DMS114 treated with DMSO at 0.1 percent for 48 hours (cell line): ENCODE measurements at regions not wholly inside any gene's neighbourhood (a gene's known extent, or its start where the extent isn't known, plus 50 kb on each side); places are given as distances from the start of the nearest gene placed in this dataset.
"Not testable (repeated sequence)": the region's sequence is repeated elsewhere in the genome, so short reads cannot be mapped to it uniquely, and the experiment has no call there.

Experiments used
- DNase-seq: peaks from one replicate; lab custom pipeline; 2025; ENCODE audit not compliant: unreplicated experiment; lab: John Stamatoyannopoulos, UW

DNA sequence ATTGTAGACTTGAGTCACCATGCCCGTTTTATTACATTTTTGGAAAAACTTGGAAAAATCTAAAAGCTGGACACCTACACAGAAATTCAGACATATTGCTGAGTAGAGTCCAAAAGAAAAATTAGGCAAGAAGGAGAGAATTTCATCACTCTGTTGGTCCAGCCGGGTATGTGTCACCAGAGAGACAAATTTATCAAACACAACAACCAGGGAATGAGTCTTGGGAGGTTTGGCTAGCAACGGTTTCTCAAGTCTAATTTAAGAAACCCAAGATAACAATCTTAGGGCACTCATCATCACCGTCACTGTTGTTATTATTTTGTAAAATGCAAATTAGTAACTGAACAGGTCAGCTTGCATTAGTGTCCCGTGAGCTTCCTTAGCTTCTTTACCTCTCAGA is 197.5 kb upstream of the C2CD4B start:
- no peak for DNase-seq

DNA sequence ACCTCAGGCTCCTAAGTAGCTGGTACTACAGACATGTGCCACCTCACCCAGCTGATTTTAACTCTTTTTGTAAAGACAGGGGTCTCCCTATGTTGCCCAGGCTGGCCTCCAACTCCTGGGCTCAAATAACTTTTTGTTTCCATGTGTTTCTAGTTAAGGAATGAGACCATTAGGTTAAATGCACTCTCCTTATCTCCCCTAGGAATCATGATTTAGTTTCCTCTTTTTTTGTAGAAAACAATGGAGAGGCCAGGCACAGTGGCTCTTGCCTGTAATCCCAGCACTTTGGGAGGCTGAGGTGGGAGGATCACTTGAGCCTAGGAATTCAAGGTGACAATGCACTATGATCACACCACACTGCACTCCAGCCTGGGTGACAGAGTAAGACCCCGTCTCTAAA is 198.8 kb upstream of the C2CD4B start:
- no peak for DNase-seq

DNA sequence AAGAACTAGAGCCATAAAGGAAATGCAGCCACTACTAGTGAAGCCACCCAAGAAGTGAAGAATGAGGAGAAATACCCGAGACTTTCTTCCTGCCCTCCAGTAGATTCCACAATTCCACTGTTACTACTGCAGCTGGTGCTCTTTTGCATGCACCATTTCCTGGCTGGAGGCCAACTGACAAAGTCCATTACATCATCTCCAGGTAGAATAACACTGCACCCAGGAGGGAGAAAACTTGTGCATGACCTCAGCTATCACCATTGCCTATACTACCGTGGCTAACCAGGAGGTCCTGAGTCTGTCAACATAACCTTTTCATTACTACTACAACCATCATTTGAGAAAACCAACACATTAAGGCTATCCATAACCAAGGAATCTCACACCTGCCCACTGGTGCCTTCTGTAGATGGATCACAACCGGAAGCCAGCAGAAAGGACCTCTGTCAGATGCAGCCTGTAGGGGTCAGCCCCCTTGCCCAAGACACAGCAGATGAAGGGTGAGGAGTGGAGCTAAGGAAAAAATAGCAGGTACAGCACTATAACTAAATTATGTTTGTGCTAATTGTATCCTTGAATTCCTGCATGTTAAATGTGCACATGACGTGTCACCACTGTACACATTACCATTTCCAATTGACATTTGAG is 200.8 kb upstream of the C2CD4B start:
- no peak for DNase-seq

DNA sequence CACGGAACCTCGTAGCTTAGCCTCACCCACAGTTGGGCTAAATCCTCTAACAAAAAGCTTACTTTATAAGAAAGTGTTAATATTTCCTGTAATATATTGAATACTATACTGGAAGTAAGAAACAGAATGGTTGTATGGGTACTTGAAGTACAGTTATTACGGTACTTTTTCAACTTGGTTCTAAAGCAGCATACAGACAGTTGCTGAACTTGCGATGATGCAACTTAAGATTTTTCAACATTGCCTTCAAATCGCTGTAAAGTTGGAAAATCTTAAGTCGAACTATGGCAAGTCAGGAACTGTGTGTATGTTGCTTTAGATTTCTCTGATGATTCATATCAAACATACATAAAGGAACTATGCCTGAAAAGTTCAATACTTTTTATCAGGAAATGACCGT is 204.4 kb upstream of the C2CD4B start:
- DNase-seq = no peak

DNA sequence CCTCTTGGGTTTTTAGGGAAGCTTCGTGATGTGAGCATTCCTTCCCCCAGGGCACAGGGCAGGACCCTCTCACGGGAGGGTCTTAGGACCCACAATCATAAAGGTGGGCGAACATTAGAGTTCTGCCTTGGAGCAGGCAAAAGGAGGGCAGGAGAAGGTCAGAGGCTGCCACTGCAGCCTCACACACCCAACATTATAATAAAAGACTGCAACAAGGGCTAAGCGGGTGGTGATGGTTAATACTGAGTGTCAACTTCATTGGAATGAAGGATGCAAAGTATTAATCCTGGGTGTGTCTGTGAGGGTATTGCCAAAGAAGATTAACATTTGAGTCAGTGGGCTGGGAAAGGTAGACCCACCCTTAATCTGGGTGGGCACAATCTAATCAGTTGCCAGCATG is 206.6 kb upstream of the C2CD4B start:
- DNase-seq = not testable (repeated sequence)

DNA sequence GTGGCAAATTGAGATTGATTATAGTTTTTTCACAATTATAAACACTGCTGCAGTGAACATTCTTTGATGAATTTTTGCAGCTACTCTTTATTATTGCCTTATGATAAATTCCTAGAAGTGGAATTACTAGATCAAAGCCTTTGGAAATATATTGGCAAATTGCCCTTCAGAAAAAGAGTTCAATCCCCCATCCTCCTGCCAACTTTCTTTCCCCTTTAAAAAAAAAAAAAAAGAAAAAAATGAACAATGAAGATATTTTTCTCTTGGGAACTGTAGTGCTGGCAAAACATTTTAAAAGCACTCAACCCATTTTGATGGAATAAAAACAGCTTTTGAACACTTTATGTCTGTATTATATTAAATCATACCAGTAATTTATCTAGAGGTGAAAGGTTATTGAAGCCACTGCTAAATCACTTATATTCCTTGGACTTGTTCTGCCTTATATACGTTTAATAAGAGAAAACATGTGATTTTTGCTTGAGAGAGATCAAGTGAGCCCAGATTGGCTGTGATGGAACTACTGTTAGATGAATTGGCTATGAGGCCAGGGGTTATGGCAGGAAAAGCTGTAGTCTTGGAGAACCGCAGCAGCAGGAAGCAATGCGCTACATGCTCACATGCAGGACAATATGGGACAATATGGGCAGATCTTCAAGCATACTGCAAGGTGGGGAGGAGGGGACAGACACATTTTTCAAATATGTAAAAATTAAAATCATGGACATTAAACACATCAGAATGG is 212.8 kb upstream of the C2CD4B start:
- DNase-seq = no peak

DNA sequence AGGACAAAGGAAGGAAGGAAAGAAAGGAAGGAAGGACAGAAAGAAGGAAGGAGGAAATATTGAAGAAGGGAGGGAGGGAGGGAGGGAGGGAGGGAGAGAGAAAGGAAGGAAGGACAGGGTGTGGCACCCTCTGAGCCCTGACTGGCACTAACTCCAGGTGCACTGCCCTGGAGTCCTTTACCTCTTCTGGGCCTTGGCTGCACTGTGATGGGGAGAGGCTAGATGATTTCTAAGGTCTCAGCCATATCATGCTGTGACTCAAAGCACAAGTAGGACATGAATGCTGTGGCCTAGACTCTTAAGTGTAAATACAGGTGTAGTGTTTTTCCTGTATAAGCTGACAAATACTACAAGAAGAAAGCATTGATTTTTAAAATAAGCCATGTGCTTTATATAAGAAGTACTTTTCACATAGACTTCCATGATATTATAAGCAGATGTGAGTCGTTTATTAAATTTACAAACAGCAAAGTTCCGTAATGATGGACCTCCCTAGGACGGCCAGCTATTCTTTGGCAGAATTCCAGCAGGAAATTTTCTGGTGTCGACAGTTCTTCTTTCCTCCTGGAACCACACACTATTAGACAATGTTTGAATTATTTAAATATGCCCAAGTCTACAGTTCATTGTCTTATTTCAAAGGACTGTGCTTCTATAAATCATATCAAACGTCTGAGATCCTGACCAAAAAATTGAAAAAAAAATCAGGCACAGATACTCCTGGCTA is 213.8 kb upstream of the C2CD4B start:
- no peak for DNase-seq

DNA sequence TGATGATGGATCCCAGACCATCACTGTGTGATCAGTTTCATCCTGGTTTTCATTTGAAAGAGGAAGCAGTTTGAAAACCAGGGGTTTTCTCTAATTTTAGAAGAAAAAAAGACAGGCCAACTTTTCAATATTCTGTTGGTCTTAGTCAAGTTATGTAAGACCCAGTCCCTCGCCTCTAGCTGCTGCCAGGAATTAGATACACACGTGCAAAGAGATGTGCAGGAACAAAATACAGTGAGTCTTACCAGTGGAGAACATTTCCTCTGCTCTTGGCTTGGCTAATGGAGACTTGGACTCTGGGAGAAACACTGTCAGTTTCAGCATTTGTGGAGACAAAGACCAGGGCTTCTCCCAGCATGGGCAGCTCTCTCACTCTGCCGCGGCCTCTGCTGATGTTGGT is 214.9 kb upstream of the C2CD4B start:
- no peak for DNase-seq

DNA sequence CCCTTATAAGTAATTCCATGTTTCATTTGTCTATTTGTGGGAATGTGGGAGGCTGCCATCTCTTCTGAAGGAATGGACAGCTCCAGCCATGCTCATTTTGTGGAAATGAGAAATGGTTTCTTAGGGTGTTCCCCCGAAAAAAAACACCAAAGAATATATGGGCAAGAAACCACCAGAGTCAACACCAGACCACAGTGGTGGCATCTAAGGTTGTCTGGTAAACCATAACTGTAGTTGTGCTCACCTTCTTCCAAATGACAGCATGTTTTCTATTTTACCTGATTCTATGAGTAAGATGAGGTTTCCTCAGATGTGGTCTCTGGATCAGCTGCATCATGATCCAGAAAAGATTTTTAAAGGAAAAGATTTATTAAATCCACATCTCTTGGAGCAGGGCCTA is 217.0 kb upstream of the C2CD4B start:
- no peak for DNase-seq

DNA sequence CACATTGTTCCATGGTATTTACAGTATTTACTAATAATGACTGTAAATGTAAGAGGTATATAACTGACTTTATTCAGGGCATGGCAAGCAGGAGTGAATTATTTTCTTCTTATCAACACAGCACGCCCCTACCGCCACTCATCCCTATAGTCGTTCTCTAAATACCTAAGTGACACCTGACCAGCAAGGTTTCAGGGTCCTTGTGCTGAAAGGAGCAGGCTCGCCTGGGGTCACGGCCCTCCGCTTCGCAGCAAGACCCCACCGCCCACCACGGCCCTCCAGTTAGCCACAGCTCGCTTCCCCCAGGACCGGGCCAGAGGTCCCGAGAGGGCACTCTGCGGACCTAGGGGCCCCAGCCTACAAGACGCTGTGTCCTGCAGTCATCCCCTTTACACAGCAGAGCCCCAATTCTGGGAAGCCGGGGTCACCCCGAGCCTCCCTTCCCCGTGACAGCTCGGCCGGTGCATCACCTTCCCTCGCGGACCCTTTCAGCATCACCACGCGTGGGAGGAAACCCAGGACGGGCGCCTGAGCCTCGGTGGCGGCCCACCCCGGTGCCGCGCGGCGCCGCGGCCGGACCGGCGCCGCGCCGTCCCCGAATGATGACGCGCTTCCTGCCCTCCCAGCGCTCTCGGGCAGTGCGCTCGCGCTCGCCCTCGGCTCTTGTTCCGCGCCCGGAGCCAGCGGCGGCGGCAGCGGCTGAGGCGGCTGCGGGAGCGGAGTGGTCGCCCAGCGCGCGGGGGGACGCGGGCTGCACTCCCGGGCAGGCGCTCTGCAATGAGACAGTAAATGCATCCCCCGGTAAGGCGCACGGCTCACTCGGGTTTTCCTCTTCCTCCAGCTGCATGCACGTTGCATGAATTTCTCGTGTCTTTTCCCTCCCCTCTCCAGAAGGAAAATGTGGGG is 225.1 kb upstream of the C2CD4B start, which contains the start of gene TLN2:
TSS of gene TLN2 (plus strand) at position 666 of the 906 bp plus-strand sequence.
- peak; percentile 55 for DNase-seq

DNA sequence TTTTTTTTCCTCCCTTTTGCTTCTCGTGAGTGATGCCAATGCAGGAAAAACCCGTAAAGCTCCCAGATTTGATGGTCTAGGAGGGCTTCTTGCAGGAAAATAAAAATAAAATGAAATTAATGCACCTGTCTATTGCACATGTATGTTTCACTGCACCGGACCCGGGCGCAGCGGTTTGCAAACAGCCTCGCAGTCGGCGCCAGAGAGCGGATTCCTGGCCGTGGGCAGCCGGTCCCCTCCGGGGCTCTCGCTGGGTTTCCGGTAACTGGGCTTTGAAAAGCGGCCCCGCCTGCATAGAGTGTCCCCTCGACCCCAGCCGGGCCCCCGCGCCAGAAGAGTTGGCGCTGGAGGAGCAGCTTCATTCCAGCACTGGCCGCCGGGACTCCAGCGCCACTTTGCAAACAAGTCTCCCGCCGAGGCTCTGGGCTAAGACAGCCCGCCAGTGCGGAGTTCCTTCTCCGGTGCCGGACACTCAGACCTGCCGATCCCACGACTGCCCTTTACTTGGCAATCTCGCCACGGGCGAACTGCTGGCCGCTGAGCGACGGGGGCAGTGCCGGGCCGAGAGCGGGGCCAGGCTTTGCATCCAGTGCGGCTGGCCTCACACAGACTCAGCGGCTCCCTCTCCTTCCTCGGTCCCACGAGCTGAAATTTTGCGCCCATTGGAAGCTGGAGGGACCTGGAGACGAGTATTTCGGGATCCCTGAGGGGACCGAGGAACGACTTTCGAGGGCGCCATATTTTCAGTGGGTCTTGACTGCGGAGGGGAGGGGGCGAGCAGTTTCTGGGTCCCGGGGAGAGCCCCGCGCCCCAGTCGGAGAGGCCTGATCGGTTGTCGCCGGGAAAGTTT is 225.9 kb upstream of the C2CD4B start:
- DNase-seq = peak; percentile 38

DNA sequence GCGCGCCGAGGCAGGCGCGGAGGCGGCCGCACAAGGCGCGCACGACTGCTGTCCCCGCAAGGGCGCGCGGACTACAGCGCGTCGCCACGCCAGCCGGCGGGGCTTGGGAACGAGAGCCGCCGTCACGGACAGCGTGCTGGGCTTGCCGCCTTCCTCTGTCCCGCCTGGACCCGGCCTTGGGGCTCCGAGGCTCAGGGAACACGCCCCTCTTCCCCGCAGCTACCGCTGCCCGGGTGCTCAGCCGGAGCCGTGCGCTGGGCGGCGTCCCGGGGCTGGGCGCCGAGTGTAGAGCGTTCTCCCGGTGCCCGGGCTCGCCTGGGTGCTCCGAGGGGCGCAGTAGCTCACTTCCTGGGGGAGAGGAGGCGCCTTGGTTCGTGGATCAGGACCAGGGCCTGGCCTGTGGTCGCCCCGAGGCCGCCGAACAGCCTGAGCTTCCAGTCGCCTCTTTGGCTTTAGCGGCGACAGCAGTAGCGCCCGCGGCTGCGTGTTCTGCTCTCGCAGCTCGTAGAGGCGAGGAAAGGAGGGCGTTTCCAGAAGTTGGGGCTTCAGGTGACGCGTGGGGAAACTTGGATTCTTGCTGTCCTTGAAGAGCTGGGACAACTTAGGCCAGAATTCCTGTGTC is 226.7 kb upstream of the C2CD4B start:
- DNase-seq = peak; percentile 42

DNA sequence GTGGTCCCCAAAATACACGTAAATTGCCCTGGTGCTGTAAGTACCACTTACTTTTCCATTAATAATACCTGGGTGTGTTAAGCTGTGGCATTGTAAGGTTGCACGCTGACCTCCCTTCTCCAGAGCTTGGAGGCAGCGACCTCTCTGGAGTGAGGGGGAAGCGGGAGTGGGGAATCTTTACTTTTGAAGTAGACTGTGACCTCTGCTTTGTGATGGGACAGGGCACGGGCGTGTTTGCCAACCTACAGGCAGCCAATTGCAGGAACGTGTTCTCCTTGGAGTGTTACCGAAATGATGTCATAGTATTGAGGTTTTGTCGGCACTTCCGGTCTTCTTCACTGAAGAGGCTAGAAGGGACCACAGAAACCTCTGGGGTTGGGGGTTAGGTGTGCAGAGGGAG is 227.3 kb upstream of the C2CD4B start:
- peak; percentile 9 for DNase-seq

DNA sequence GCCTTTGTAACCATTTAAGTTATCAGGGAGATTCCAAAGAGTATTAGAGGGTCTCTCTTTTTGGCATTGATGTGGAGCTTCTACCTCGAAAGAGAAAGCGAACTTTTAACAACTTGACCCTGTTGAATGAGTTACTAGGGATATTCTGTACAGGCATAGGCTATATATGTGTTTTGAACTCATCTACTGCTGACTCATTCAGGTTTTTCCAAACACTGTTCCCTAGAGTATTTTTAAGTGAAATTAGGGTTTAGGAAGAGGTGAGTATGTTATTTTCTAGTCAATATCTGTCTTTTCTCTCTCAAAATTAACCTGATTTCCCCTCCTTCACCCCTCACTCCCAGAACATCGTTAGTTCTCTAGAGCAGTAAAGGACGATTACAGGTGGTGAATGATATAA is 228.1 kb upstream of the C2CD4B start:
- DNase-seq = no peak

DNA sequence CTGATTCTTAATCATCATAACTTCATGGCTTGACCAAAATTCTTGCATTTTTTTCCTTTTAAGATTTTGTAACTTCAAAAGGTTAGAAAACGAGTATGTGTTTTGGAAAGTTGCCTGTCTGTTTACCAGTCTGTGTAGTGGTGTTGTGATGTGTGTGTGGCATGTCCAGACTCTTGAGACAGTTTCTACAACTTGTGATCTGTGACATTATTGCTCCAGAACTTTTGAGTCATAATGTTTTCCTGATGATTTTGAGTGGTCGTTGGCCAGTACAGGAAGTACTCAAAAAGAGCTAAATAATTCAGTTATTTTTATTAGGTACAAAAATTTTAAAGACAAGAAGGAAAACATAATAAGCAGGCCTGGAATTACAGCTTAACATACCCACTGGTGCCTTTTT is 229.0 kb upstream of the C2CD4B start:
- no peak for DNase-seq

DNA sequence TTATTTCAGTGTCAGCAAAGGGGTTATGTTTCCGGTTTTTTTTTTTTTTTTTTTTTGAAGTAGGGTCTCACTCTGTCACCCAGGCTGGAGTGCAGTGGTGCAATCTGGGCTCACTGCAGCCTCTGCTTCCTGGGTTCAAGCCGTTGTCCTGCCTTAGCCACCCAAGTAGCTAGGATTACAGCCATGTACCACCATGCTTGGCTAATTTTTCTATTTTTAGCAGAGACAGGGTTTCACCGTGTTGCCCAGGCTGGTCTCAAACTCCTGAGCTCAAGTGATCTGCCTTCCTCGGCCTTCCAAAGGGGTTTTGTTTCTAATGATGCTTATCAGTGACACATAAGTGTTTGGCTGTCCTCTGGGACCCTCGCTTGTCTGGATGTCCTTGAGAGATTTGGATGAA is 235.7 kb upstream of the C2CD4B start:
- DNase-seq = no peak

DNA sequence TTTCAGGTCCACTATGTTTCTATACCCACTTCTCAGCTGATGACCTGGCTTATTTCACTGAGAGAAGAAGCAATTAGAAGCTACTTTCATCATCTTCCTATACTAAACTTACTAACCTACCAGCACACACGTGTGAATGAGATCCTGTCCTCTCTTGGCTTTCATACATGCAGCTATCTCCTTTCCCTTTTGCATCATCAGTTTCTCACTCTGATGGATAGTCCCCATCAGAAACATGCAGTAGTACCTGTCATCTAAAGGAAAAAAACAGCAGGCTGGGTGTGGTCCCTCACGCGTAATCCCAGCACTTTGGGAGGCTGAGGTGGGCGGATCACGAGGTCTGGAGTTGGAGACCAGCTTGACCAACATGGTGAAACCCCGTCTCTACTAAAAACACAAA is 237.6 kb upstream of the C2CD4B start:
- DNase-seq = no peak

DNA sequence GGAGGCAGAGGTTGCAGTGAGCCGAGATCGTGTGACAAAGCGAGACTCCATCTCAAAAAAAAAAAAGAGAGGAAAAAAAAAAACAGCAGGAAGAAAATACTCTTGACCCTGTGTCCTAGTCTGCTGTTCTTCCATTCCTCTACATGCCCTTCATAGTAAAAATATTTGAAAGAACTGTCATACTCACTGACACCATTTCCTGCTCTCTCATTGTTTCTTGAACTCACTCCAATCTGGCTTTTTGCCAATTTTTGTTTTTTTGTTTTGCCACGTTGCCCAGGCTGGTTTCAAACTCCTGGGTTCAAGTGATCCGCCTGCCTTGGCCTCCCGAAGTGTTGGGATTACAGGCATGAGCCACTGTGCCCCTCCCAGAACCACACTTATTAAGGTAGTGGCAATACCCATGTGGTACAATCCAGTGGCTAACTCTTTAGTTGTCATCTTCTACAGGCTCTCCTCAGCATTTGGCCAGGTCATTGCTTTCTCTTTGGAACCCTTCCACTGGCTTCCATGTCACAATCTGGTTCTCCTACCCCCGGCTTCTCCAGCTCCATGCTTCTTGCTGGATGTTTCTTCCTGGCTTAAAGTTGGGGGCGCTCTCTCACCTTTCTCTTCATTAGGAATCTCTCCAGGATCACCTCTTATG is 238.2 kb upstream of the C2CD4B start:
- no peak for DNase-seq
